Lower lobe of right lung (tissue), 2 donors: ENCODE measurements at regions not wholly inside any gene's neighbourhood (a gene's known extent, or its start where the extent isn't known, plus 50 kb on each side); places are given as distances from the start of the nearest gene placed in this dataset.

ENCODE experiments used
- ATAC-seq, 2 donors: fragments of 200-7000 bp; cut with Tn5 transposase; one replicate each; pipeline ENCODE4 v1.9.1; 2020 to 2022; ENCODE audit warnings: mild to moderate bottlenecking in 2 of 2, moderate library complexity in 2 of 2
- DNase-seq: peaks from one replicate; pipeline ENCODE4 v3.0.0-alpha.2; 2020
- H3K27ac ChIP-seq: fragments of 200-600 bp; one replicate; pipeline ENCODE4 v1.8.0; 2022
- H3K27me3 ChIP-seq: fragments of 200-600 bp; one replicate; pipeline ENCODE4 v1.8.0; 2022; ENCODE audit warnings: low read depth
- H3K36me3 ChIP-seq: fragments of 200-600 bp; one replicate; pipeline ENCODE4 v1.8.0; 2022; ENCODE audit warnings: mild to moderate bottlenecking
- H3K4me1 ChIP-seq: fragments of 200-600 bp; one replicate; pipeline ENCODE4 v1.8.0; 2022
- H3K4me3 ChIP-seq: fragments of 200-600 bp; one replicate; pipeline ENCODE4 v1.8.0; 2022; ENCODE audit warnings: mild to moderate bottlenecking
- H3K9me3 ChIP-seq: fragments of 200-600 bp; one replicate; pipeline ENCODE4 v1.8.0; 2022
- CTCF ChIP-seq: fragments of 200-600 bp; IDR thresholded peaks from one replicate; pipeline ENCODE4 v1.8.0; 2022; ENCODE audit warnings: antibody characterized with exemption, mild to moderate bottlenecking
- intact Hi-C: fragments of 100-400 bp; cut with DNase I; formaldehyde crosslinking; loops from one replicate; pipeline ENCODE4 v1.11.0; 2022
- donor health status: DM: no; HTN: yes; CAD: no; lungs with severe emphysema.

GRCh38 chr3:104561324-104561723 lies 805.4 kb upstream of the ALCAM start:
- Histone ChIP-seq H3K9me3 (no peaks in the 10 kb centered on the region), H3K4me3 (no peak overlapping the region), H3K27ac (no peak overlapping the region), H3K4me1 (no peaks in the 10 kb centered on the region), H3K36me3 (no peaks in the 10 kb centered on the region), H3K27me3 (no peaks in the 10 kb centered on the region)
- intact Hi-C loops = no loop called here
- DNase-seq (no peak), ATAC-seq (no peak)
- no peak for TF ChIP-seq CTCF

- no peaks in the 10 kb centered on the region for H3K9me3 ChIP-seq
- no peaks in the 10 kb centered on the region for H3K4me1 ChIP-seq
- no peak for DNase-seq
- no peak overlapping the region for H3K4me3 ChIP-seq
- peak; percentile 80 for TF ChIP-seq CTCF
- ATAC-seq = peak; percentile 59 to 64
- intact Hi-C loops = no loop called here
- H3K27me3 ChIP-seq = no peaks in the 10 kb centered on the region
- H3K36me3 ChIP-seq = no peaks in the 10 kb centered on the region
- H3K27ac ChIP-seq = no peak overlapping the region
Measured at GRCh38 chr3:104564045-104564643, 802.6 kb upstream of the ALCAM start.

- no peaks in the 10 kb centered on the region for H3K9me3 ChIP-seq
- ATAC-seq = no peak
- H3K36me3 ChIP-seq = no peaks in the 10 kb centered on the region
- no peak overlapping the region for H3K4me3 ChIP-seq
- no peak for TF ChIP-seq CTCF
- no peaks in the 10 kb centered on the region for H3K4me1 ChIP-seq
- intact Hi-C loops = no loop called here
- H3K27me3 ChIP-seq = no peaks in the 10 kb centered on the region
- no peak for DNase-seq
- H3K27ac ChIP-seq = no peak overlapping the region
Measured at GRCh38 chr3:104566054-104566453, 800.7 kb upstream of the ALCAM start.

GRCh38 chr3:104575634-104576033 lies 791.1 kb upstream of the ALCAM start:
- peaks cover 17% of the 10 kb centered on the region for H3K9me3 ChIP-seq
- no peak for TF ChIP-seq CTCF
- intact Hi-C loops = no loop called here

GRCh38 chr3:104578558-104578957 lies 788.2 kb upstream of the ALCAM start:
- no peaks in the 10 kb centered on the region for H3K36me3 ChIP-seq
- intact Hi-C loops = no loop called here
- no peak for DNase-seq
- H3K27me3 ChIP-seq = no peaks in the 10 kb centered on the region
- H3K4me3 ChIP-seq = no peak overlapping the region
- no peak for ATAC-seq
- TF ChIP-seq CTCF = no peak
- peaks cover 17% of the 10 kb centered on the region for H3K9me3 ChIP-seq
- H3K27ac ChIP-seq = no peak overlapping the region
- no peaks in the 10 kb centered on the region for H3K4me1 ChIP-seq

More at GRCh38 chr3:104575634-104576033, 791.1 kb upstream of the ALCAM start:
- no peaks in the 10 kb centered on the region for H3K36me3 ChIP-seq
- no peak overlapping the region for H3K27ac ChIP-seq
- ATAC-seq (no peak), DNase-seq (no peak)
- H3K4me1 ChIP-seq = no peaks in the 10 kb centered on the region
- H3K27me3 ChIP-seq = no peaks in the 10 kb centered on the region
- H3K4me3 ChIP-seq = no peak overlapping the region

GRCh38 chr3:104582092-104582491 lies 784.6 kb upstream of the ALCAM start:
- Histone ChIP-seq H3K27ac (no peak overlapping the region), H3K4me1 (no peaks in the 10 kb centered on the region), H3K9me3 (peaks cover 11% of the 10 kb centered on the region), H3K4me3 (no peak overlapping the region), H3K36me3 (no peaks in the 10 kb centered on the region), H3K27me3 (no peaks in the 10 kb centered on the region)
- TF ChIP-seq CTCF = no peak
- ATAC-seq (no peak), DNase-seq (no peak)
- intact Hi-C loops = no loop called here
